IMR-90 (cell line): ENCODE measurements at regions not wholly inside any gene's neighbourhood (a gene's known extent, or its start where the extent isn't known, plus 50 kb on each side); places are given as distances from the start of the nearest gene placed in this dataset.

Experiments
- ATAC-seq: fragments of 200-7000 bp; cut with Tn5 transposase; 2 replicates; pipeline ENCODE4 v1.9.1; 2020; ENCODE audit warnings: low read depth, mild to moderate bottlenecking, moderate library complexity
- BruUV-seq: library from RNA; stranded (reverse); fragments of 400-500 nt; replicated peaks from 2 replicates; lab custom pipeline; 2021; lab: Mats Ljungman, UMichigan
- CTCF ChIA-PET: fragments of 300-600 bp; formaldehyde crosslinking; extraction: SDS; loops from one replicate; lab custom pipeline; 2021; ENCODE audit warnings: antibody characterized with exemption; lab: Yijun Ruan, JAX
- POLR2A ChIA-PET: fragments of 300-600 bp; sonication (Branson Sonifier 250); formaldehyde crosslinking; loops from one replicate; lab custom pipeline; 2022; ENCODE audit warnings: antibody characterized with exemption; ENCODE audit not compliant: unreplicated experiment; lab: Charles Lee
- DNase-seq: peaks from one replicate; pipeline ENCODE4 v3.0.0; 2013
- H2AFZ ChIP-seq: replicated peaks from 2 replicates; pipeline ENCODE3; 2013; ENCODE audit warnings: low read length, mild to moderate bottlenecking; ENCODE audit not compliant: poor library complexity
- H2AK5ac ChIP-seq: 2 replicates; pipeline ENCODE4 v1.6.1; 2013; ENCODE audit warnings: low read depth, low read length, inconsistent platforms
- H2AK9ac ChIP-seq: replicated peaks from 2 replicates; pipeline ENCODE3; 2013; ENCODE audit warnings: mild to moderate bottlenecking, low read depth, low read length, moderate library complexity; ENCODE audit not compliant: poor library complexity
- H2BK120ac ChIP-seq: 2 replicates; pipeline ENCODE4 v1.6.1; 2013; ENCODE audit warnings: low read depth, low read length, inconsistent platforms
- H2BK15ac ChIP-seq: 3 replicates; pipeline ENCODE4 v1.6.1; 2013; ENCODE audit warnings: low read depth, low read length, inconsistent platforms
- H2BK20ac ChIP-seq: 2 replicates; pipeline ENCODE4 v1.6.1; 2013; ENCODE audit warnings: low read depth, mild to moderate bottlenecking, inconsistent platforms, low read length, moderate library complexity
- H2BK5ac ChIP-seq: 2 replicates; pipeline ENCODE4 v1.6.1; 2013; ENCODE audit warnings: mild to moderate bottlenecking, low read depth, low read length, inconsistent platforms; ENCODE audit not compliant: poor library complexity, severe bottlenecking
- H3K14ac ChIP-seq: replicated peaks from 2 replicates; pipeline ENCODE4 v1.6.1; 2013; ENCODE audit warnings: low read depth, low read length, inconsistent platforms
- H3K18ac ChIP-seq: 2 replicates; pipeline ENCODE4 v1.6.1; 2013; ENCODE audit warnings: low read depth, low read length, control low read depth
- H3K23ac ChIP-seq: 2 replicates; pipeline ENCODE4 v1.6.1; 2013; ENCODE audit warnings: low read depth, low read length, inconsistent platforms
- H3K27ac ChIP-seq: 2 replicates; pipeline ENCODE4 v1.5.1; 2013; ENCODE audit warnings: mild to moderate bottlenecking, control low read depth, low read length; ENCODE audit not compliant: insufficient read depth
- H3K27me3 ChIP-seq: 2 replicates; pipeline ENCODE4 v1.6.1; 2013; ENCODE audit warnings: low read length; ENCODE audit not compliant: control insufficient read depth, insufficient read depth
- H3K36me3 ChIP-seq: 2 replicates; pipeline ENCODE4 v1.6.1; 2013; ENCODE audit warnings: low read length, mixed read lengths; ENCODE audit not compliant: control insufficient read depth, insufficient read depth
- H3K4ac ChIP-seq: 2 replicates; pipeline ENCODE4 v1.6.1; 2013; ENCODE audit warnings: low read depth, low read length, inconsistent platforms
- H3K4me1 ChIP-seq: 2 replicates; pipeline ENCODE4 v1.6.1; 2013; ENCODE audit warnings: low read length, mixed read lengths; ENCODE audit not compliant: control insufficient read depth, insufficient read depth
- H3K4me2 ChIP-seq: 2 replicates; pipeline ENCODE4 v1.6.1; 2013; ENCODE audit warnings: low read depth, mild to moderate bottlenecking, control low read depth, low read length, moderate library complexity
- H3K4me3 ChIP-seq: 2 replicates; pipeline ENCODE4 v1.5.1; 2013; ENCODE audit warnings: low read depth, mild to moderate bottlenecking, control low read depth, low read length, moderate library complexity; ENCODE audit not compliant: insufficient read depth
- H3K56ac ChIP-seq: 2 replicates; pipeline ENCODE4 v1.6.1; 2013; ENCODE audit warnings: low read length, inconsistent platforms; ENCODE audit not compliant: insufficient read depth; ENCODE audit errors: extremely low read depth
- H3K79me1 ChIP-seq, 2 experiments: 2 replicates each; pipeline ENCODE4 v1.6.1; 2013; ENCODE audit warnings: low read length in 2 of 2, inconsistent platforms in 1 of 2, low read depth in 1 of 2
- H3K9ac ChIP-seq: 2 replicates; pipeline ENCODE4 v1.6.1; 2013; ENCODE audit warnings: low read depth, low read length, control low read depth
- H3K9me1 ChIP-seq: 2 replicates; pipeline ENCODE4 v1.6.1; 2013; ENCODE audit warnings: low read length, inconsistent platforms; ENCODE audit not compliant: insufficient read depth
- H3K9me3 ChIP-seq: 2 replicates; pipeline ENCODE4 v1.6.1; 2013; ENCODE audit warnings: low read length; ENCODE audit not compliant: control insufficient read depth, insufficient read depth
- H4K20me1 ChIP-seq: 2 replicates; pipeline ENCODE4 v1.6.1; 2013; ENCODE audit warnings: low read length, inconsistent platforms; ENCODE audit not compliant: insufficient read depth
- H4K5ac ChIP-seq: 2 replicates; pipeline ENCODE4 v1.6.1; 2013; ENCODE audit warnings: mild to moderate bottlenecking, low read depth, low read length, control low read depth
- H4K8ac ChIP-seq, 2 experiments: 2 replicates each; pipeline ENCODE4 v1.6.1; 2013; ENCODE audit warnings: low read depth in 2 of 2, low read length in 2 of 2, control low read depth in 1 of 2, inconsistent platforms in 1 of 2
- H4K91ac ChIP-seq: 2 replicates; pipeline ENCODE4 v1.6.1; 2013; ENCODE audit warnings: low read depth, low read length, inconsistent platforms; ENCODE audit not compliant: insufficient read depth
- BHLHE40 ChIP-seq: fragments of 150-350 bp; IDR thresholded peaks from 2 replicates; pipeline ENCODE4 v1.6.1; 2016; ENCODE audit warnings: mild to moderate bottlenecking, low read depth, low read length
- CEBPB ChIP-seq: IDR thresholded peaks from 2 replicates; pipeline ENCODE4 v1.6.1; 2012; ENCODE audit warnings: low read depth, low read length, improper control_type of control experiment
- CHD1 ChIP-seq: IDR thresholded peaks from 2 replicates; pipeline ENCODE4 v1.6.1; 2012; ENCODE audit warnings: low read depth, low read length, improper control_type of control experiment
- CTCF ChIP-seq: conservative IDR thresholded peaks from 2 replicates; pipeline ENCODE4 v1.5.1; 2012; ENCODE audit warnings: mild to moderate bottlenecking, low read depth, low read length, improper control_type of control experiment
- FOS ChIP-seq: fragments of 150-350 bp; IDR thresholded peaks from 2 replicates; pipeline ENCODE4 v1.6.1; 2016; ENCODE audit warnings: low read depth, low read length
- MAFK ChIP-seq: IDR thresholded peaks from 2 replicates; pipeline ENCODE4 v1.6.1; 2012; ENCODE audit warnings: low read depth, low read length, improper control_type of control experiment
- MAZ ChIP-seq: IDR thresholded peaks from 2 replicates; pipeline ENCODE4 v1.6.1; 2012; ENCODE audit warnings: low read depth, mild to moderate bottlenecking, low read length, improper control_type of control experiment, moderate library complexity, borderline replicate concordance
- NFE2L2 ChIP-seq: fragments of 150-350 bp; IDR thresholded peaks from 2 replicates; pipeline ENCODE4 v1.6.1; 2016; ENCODE audit warnings: low read depth, mild to moderate bottlenecking, low read length
- RAD21 ChIP-seq: IDR thresholded peaks from 2 replicates; pipeline ENCODE4 v1.6.1; 2012; ENCODE audit warnings: low read length, improper control_type of control experiment
- WGBS, 2 experiments: methylation state at CpG; one replicate each; pipeline versions ENCODE4 v1.1.5 to v1.1.7; 2013; ENCODE audit warnings: missing lambda C conversion rate in 2 of 2; ENCODE audit not compliant: insufficient read length in 1 of 2; ENCODE audit errors: extremely low coverage in 2 of 2; 5-methylcytosine and 5-hydroxymethylcytosine counted together
- dilution Hi-C: fragments of 300-500 bp; cut with HindIII; formaldehyde crosslinking; loops from one replicate; pipeline ENCODE4 v1.14.3; 2018; ENCODE audit warnings: low sequenced_read_pairs; ENCODE audit not compliant: unreplicated experiment
- in situ Hi-C: fragments of 300-500 bp; cut with MboI; formaldehyde crosslinking; loops from 3 replicates; pipeline ENCODE4 v1.14.3; 2019; ENCODE audit warnings: low sequenced_read_pairs, inconsistent platforms, mixed read lengths
- intact Hi-C: fragments of 100-400 bp; cut with micrococcal nuclease; formaldehyde crosslinking; loops from 2 replicates; pipeline ENCODE4 v1.10.0; 2022

- 80% methylated on average over 4 of the region's 4 CpGs; no CpG with 5 or more reads in 1 of the 2 experiments for WGBS, 2 experiments
- H4K5ac ChIP-seq, result no peak overlapping the region
- BruUV-seq, result no TSS peak
- H2BK120ac ChIP-seq, result no peak overlapping the region
- no peak overlapping the region for H3K23ac ChIP-seq
- intact Hi-C loops, result no loop called here
- 0 out of 2 replicates have a peak, but pooled peaks cover 3% of the 10 kb centered on the region for H3K9me1 ChIP-seq
- H2AK5ac ChIP-seq, result no peak overlapping the region
- H2BK20ac ChIP-seq, result no peak overlapping the region
- H3K36me3 ChIP-seq, result no peaks in the 10 kb centered on the region
- no peak overlapping the region for H3K27ac ChIP-seq
- H4K8ac ChIP-seq, result no peak overlapping the region
- H3K4ac ChIP-seq, result no peak overlapping the region
- H3K14ac ChIP-seq, result no peak overlapping the region
- no peaks in the 10 kb centered on the region for H3K9me3 ChIP-seq
- H3K4me2 ChIP-seq, result no peak overlapping the region
- H3K9ac ChIP-seq, result no peak overlapping the region
- in situ Hi-C loops, result no loop called here
- no peak overlapping the region for H4K91ac ChIP-seq
- H2BK15ac ChIP-seq, result no peak overlapping the region; the same call in 2 of the 3 replicates
- H2BK5ac ChIP-seq, result no peak overlapping the region
- peak overlapping the region; percentile 29; the same call in 1 of the 2 replicates for H3K18ac ChIP-seq
- H3K4me1 ChIP-seq, result peaks cover 4% of the 10 kb centered on the region
- dilution Hi-C loops, result no loop called here
- H4K20me1 ChIP-seq, result no peaks in the 10 kb centered on the region
- peak; percentile 48 for DNase-seq
- 0 out of 2 replicates have a peak, but pooled peaks have one; percentile 44 for ATAC-seq
- TF ChIP-seq CHD1 (no peak), CEBPB (no peak), BHLHE40 (no peak), CTCF (no peak), RAD21 (no peak), MAZ (no peak), NFE2L2 (no peak), MAFK (no peak), FOS (no peak)
- no peak overlapping the region for H3K56ac ChIP-seq
- H3K4me3 ChIP-seq, result no peak overlapping the region
- POLR2A ChIA-PET, result no interaction called here
- no peak overlapping the region for H2AK9ac ChIP-seq
- CTCF ChIA-PET, result no interaction called here
- H2AFZ ChIP-seq, result no peak overlapping the region
- no peaks in the 10 kb centered on the region for H3K27me3 ChIP-seq
- no peaks in the 10 kb centered on the region for H3K79me1 ChIP-seq
Measured at GRCh38 chr12:89883630-89884389, 175.2 kb upstream of the ATP2B1 start.
